Endothelial cell of umbilical vein (primary cell): ENCODE measurements at regions not wholly inside any gene's neighbourhood (a gene's known extent, or its start where the extent isn't known, plus 50 kb on each side); places are given as distances from the start of the nearest gene placed in this dataset.

Experiments
- BruUV-seq: library from RNA; stranded (reverse); fragments of 400-500 nt; replicated peaks from 2 replicates; lab custom pipeline; 2021; lab: Mats Ljungman, UMichigan
- CTCF ChIA-PET: fragments of 300-600, 350-600 bp; sonication (Branson Sonifier 250); formaldehyde crosslinking; loops from one replicate; lab custom pipeline; 2021; ENCODE audit warnings: antibody characterized with exemption, inconsistent platforms; lab: Charles Lee
- POLR2A ChIA-PET: fragments of 300-600, 350-600 bp; sonication (Branson Sonifier 250); formaldehyde crosslinking; loops from one replicate; lab custom pipeline; 2021; ENCODE audit warnings: antibody characterized with exemption, inconsistent platforms; lab: Charles Lee
- DNase-seq: peaks from one replicate; pipeline ENCODE4 v3.0.0-alpha.2; 2011; ENCODE audit warnings: low read depth, low spot score
- FAIRE-seq: peaks from 2 replicates; lab custom pipeline; 2011; peaks lifted over from hg19 to GRCh38; lab: Jason Lieb, UNC
- H2AFZ ChIP-seq: 2 replicates; pipeline ENCODE4 v1.6.0; 2012; ENCODE audit warnings: low read depth, low read length, control low read depth, inconsistent platforms
- H3K27ac ChIP-seq: 2 replicates; pipeline ENCODE4 v1.5.1; 2011; ENCODE audit warnings: low read depth, mild to moderate bottlenecking, control low read depth, low read length, moderate library complexity; ENCODE audit not compliant: insufficient read depth
- H3K27me3 ChIP-seq, 2 experiments: 2 replicates each; pipeline versions ENCODE4 v1.6.0 to v1.6.1; 2011; ENCODE audit warnings: low read length in 2 of 2, mixed read lengths in 1 of 2; ENCODE audit not compliant: control insufficient read depth in 2 of 2, insufficient read depth in 2 of 2
- H3K36me3 ChIP-seq, 2 experiments: 2 replicates in 1 of 2; 3 replicates in 1 of 2; pipeline ENCODE4 v1.5.1; 2011; ENCODE audit warnings: low read length in 2 of 2, mild to moderate bottlenecking in 1 of 2, moderate library complexity in 1 of 2; ENCODE audit not compliant: control insufficient read depth in 2 of 2, insufficient read depth in 2 of 2; ENCODE audit errors: extremely low read depth in 1 of 2
- H3K4me1 ChIP-seq: 3 replicates; pipeline ENCODE4 v1.5.1; 2011; ENCODE audit warnings: mild to moderate bottlenecking, low read length; ENCODE audit not compliant: control insufficient read depth, insufficient read depth; ENCODE audit errors: extremely low read depth
- H3K4me2 ChIP-seq: 2 replicates; pipeline ENCODE4 v1.6.1; 2011; ENCODE audit warnings: low read length, control low read depth, mixed read lengths; ENCODE audit not compliant: insufficient read depth
- H3K4me3 ChIP-seq, 3 experiments: fragments of 200-600 bp in 1 of 3; sonication (generic), shearing (Covaris generic) in 1 of 3; replicated peaks in 1 of 3; 2 replicates each; pipeline ENCODE4 v1.5.1; 2011 to 2016; ENCODE audit warnings: control low read depth in 3 of 3, low read length in 3 of 3, mild to moderate bottlenecking in 2 of 3, inconsistent platforms in 1 of 3, low read depth in 1 of 3, moderate library complexity in 1 of 3; ENCODE audit not compliant: insufficient read depth in 1 of 3
- H3K79me2 ChIP-seq: 2 replicates; pipeline ENCODE4 v1.6.0; 2012; ENCODE audit warnings: low read length, inconsistent platforms; ENCODE audit not compliant: control insufficient read depth, insufficient read depth
- H3K9ac ChIP-seq: replicated peaks from 2 replicates; pipeline ENCODE3; 2011; ENCODE audit warnings: low read length, control low read depth; ENCODE audit not compliant: insufficient read depth; ENCODE audit errors: extremely low read depth
- H3K9me1 ChIP-seq: replicated peaks from 3 replicates; pipeline ENCODE4 v1.6.0; 2011; ENCODE audit warnings: mild to moderate bottlenecking, low read length; ENCODE audit not compliant: control insufficient read depth, insufficient read depth; ENCODE audit errors: extremely low read depth
- H3K9me3 ChIP-seq: replicated peaks from 2 replicates; pipeline ENCODE4 v1.5.1; 2012; ENCODE audit warnings: low read length, inconsistent platforms; ENCODE audit not compliant: control insufficient read depth, insufficient read depth
- H4K20me1 ChIP-seq: replicated peaks from 2 replicates; pipeline ENCODE3; 2011; ENCODE audit warnings: mild to moderate bottlenecking, low read length; ENCODE audit not compliant: control insufficient read depth, insufficient read depth; ENCODE audit errors: extremely low read depth
- CTCF ChIP-seq, 2 donors: IDR thresholded peaks; 1 replicate in 1 of 2; 2 replicates in 1 of 2; pipeline ENCODE4 v1.5.1; 2011; ENCODE audit warnings: low read length in 2 of 2, mild to moderate bottlenecking in 2 of 2, moderate library complexity in 2 of 2, control low read depth in 1 of 2, inconsistent platforms in 1 of 2, low read depth in 1 of 2; ENCODE audit not compliant: insufficient read depth in 1 of 2; ENCODE audit errors: extremely low read depth in 1 of 2
- EZH2 ChIP-seq: IDR thresholded peaks from 2 replicates; pipeline ENCODE4 v1.6.1; 2012; ENCODE audit warnings: borderline replicate concordance, low read depth, mild to moderate bottlenecking, moderate library complexity, low read length, inconsistent platforms; ENCODE audit not compliant: severe bottlenecking
- FOS ChIP-seq: IDR thresholded peaks from 2 replicates; pipeline ENCODE4 v1.6.1; 2011; ENCODE audit warnings: mild to moderate bottlenecking, low read length, moderate library complexity, borderline replicate concordance; ENCODE audit not compliant: insufficient read depth
- GATA2 ChIP-seq: IDR thresholded peaks from 2 replicates; pipeline ENCODE4 v1.7.0; 2011; ENCODE audit warnings: low read depth, mild to moderate bottlenecking, moderate library complexity, mixed read lengths, low read length; ENCODE audit not compliant: insufficient read length, insufficient read depth
- JUN ChIP-seq: IDR thresholded peaks from 2 replicates; pipeline ENCODE4 v1.6.1; 2011; ENCODE audit warnings: borderline replicate concordance, low read depth; ENCODE audit not compliant: insufficient read length, insufficient read depth
- MAX ChIP-seq: IDR thresholded peaks from 2 replicates; pipeline ENCODE4 v1.6.1; 2011; ENCODE audit not compliant: insufficient read depth, insufficient read length
- MYC ChIP-seq: IDR thresholded peaks from one replicate; pipeline ENCODE4 v1.6.1; 2011; ENCODE audit warnings: mild to moderate bottlenecking, low read depth, low read length
- POLR2A ChIP-seq: IDR thresholded peaks from 2 replicates; pipeline ENCODE4 v1.6.1; 2012; ENCODE audit warnings: low read depth, mild to moderate bottlenecking, control low read depth, low read length
- POLR2AphosphoS5 ChIP-seq: IDR thresholded peaks from 2 replicates; pipeline ENCODE4 v1.6.1; 2012; ENCODE audit warnings: low read depth, mild to moderate bottlenecking, control low read depth, low read length, moderate library complexity; ENCODE audit not compliant: insufficient read depth
- dilution Hi-C: fragments of 300-500 bp; cut with MboI; formaldehyde crosslinking; loops from one replicate; pipeline ENCODE4 v1.15.0; 2019; ENCODE audit warnings: low sequenced_read_pairs; ENCODE audit not compliant: extremely low pct_ligation_motif_present
- intact Hi-C: fragments of 100-400 bp; cut with micrococcal nuclease; formaldehyde crosslinking; loops from one replicate; pipeline ENCODE4 v1.10.0; 2022

- Histone ChIP-seq H2AFZ (no peak overlapping the region), H3K36me3 (no peaks in the 10 kb centered on the region), H3K4me3 (no peak overlapping the region), H3K4me2 (no peak overlapping the region), H3K4me1 (no peaks in the 10 kb centered on the region), H3K27me3 (peaks cover 1 to 6% of the 10 kb centered on the region in 2 experiments), H3K9me3 (no peaks in the 10 kb centered on the region), H3K27ac (no peak overlapping the region), H3K9ac (no peak overlapping the region), H3K79me2 (no peaks in the 10 kb centered on the region), H4K20me1 (no peaks in the 10 kb centered on the region), H3K9me1 (no peaks in the 10 kb centered on the region)
- DNase-seq (no peak), FAIRE-seq (no peak)
- dilution Hi-C loops (no loop called here), intact Hi-C loops (no loop called here)
- no TSS peak for BruUV-seq
- ChIA-PET POLR2A (no interaction called here), CTCF (interaction anchor here (1.1 kb wide), 1 partner anchor 21 kb away, joined by 3 read pairs; no protein-coding TSS in a partner anchor)
- TF ChIP-seq CTCF (IDR thresholded peaks at IDR 0.05; ENCODE audit: extremely low read depth in 1 of 2, insufficient read depth in 1 of 2, low read depth in 1 of 2, low read length in 2 of 2) (no peak), POLR2AphosphoS5 (no peak)
Measured at GRCh38 chr2:176833671-176834070, 378.9 kb upstream of the HNRNPA3 start.

GRCh38 chr2:176834226-176834625, 378.4 kb upstream of the HNRNPA3 start:
- Histone ChIP-seq H3K36me3 (no peaks in the 10 kb centered on the region), H4K20me1 (no peaks in the 10 kb centered on the region), H3K4me3 (no peak overlapping the region), H3K27ac (no peak overlapping the region), H3K4me1 (no peaks in the 10 kb centered on the region), H3K27me3 (peaks cover 0 to 6% of the 10 kb centered on the region in 2 experiments), H3K9me1 (no peaks in the 10 kb centered on the region), H3K79me2 (no peaks in the 10 kb centered on the region), H2AFZ (no peak overlapping the region), H3K9ac (no peak overlapping the region), H3K4me2 (no peak overlapping the region), H3K9me3 (no peaks in the 10 kb centered on the region)
- TF ChIP-seq MAX = no peak
- no peak for TF ChIP-seq MYC
- no peak for TF ChIP-seq EZH2
- TF ChIP-seq FOS = no peak
- no peak for TF ChIP-seq GATA2
- TF ChIP-seq POLR2AphosphoS5 = no peak
- TF ChIP-seq CTCF (IDR thresholded peaks at IDR 0.05; ENCODE audit: extremely low read depth in 1 of 2, insufficient read depth in 1 of 2, low read depth in 1 of 2, low read length in 2 of 2) = no peak
- TF ChIP-seq JUN = no peak
- TF ChIP-seq POLR2A = no peak
- DNase-seq = no peak
- intact Hi-C loops (no loop called here), dilution Hi-C loops (no loop called here)
- BruUV-seq = no TSS peak
- ChIA-PET CTCF (interaction anchor here (1.1 kb wide), 1 partner anchor 21 kb away, joined by 3 read pairs; no protein-coding TSS in a partner anchor), POLR2A (no interaction called here)
- no peak for FAIRE-seq
